ENCODE measurements at regions not wholly inside any gene's neighbourhood (a gene's known extent, or its start where the extent isn't known, plus 50 kb on each side); places are given as distances from the start of the nearest gene placed in this dataset.

GRCh38 chr5:6979061-6979460, 265.8 kb downstream of the TENT4A start:
- Histone ChIP-seq H3K9me3 (ENCODE audit: insufficient read depth in 2 of 2, low read depth in 1 of 2, low read length in 1 of 2) (no peaks in the 10 kb centered on the region), H2BK12ac (ENCODE audit: low read depth, low read length) (no peak overlapping the region), H4K20me1 (replicated peaks in 1 of 2; ENCODE audit: control insufficient read depth in 1 of 2, insufficient read depth in 2 of 2, low read length in 2 of 2) (no peaks in the 10 kb centered on the region), H2AFZ (ENCODE audit: low read length) (no peak overlapping the region), H3K79me1 (ENCODE audit: low read depth, low read length) (no peaks in the 10 kb centered on the region), H2BK15ac (ENCODE audit: low read length) (no peak overlapping the region), H3K23ac (ENCODE audit: insufficient read length) (no peak overlapping the region), H2BK120ac (replicated peaks; ENCODE audit: low read depth, low read length) (no peak overlapping the region), H3K4me3 (ENCODE audit: extremely low read depth in 1 of 4, insufficient read depth in 2 of 4, low read depth in 3 of 4, low read length in 4 of 4) (no peak overlapping the region), H3K4me2 (ENCODE audit: insufficient read depth in 1 of 2, low read depth in 2 of 2, low read length in 2 of 2) (no peak overlapping the region), H3K56ac (replicated peaks; ENCODE audit: insufficient read length, low read depth, low read length) (no peak overlapping the region), H3K9ac (replicated peaks in 1 of 4; ENCODE audit: extremely low read depth in 1 of 4, low read depth in 3 of 4, low read length in 3 of 4) (no peak overlapping the region), H3K36me3 (ENCODE audit: control insufficient read depth in 2 of 4, insufficient read depth in 4 of 4, low read length in 3 of 4) (no peaks in the 10 kb centered on the region), H4K5ac (ENCODE audit: insufficient read length, low read depth, low read length) (no peak overlapping the region), H3K18ac (ENCODE audit: extremely low read depth, low read length) (no peak overlapping the region), H3K79me2 (ENCODE audit: control insufficient read depth in 1 of 2, insufficient read depth in 2 of 2, low read length in 2 of 2) (no peaks in the 10 kb centered on the region), H3K4me1 (replicated peaks in 1 of 4; ENCODE audit: control insufficient read depth in 3 of 4, insufficient read depth in 4 of 4, low read length in 3 of 4) (peaks cover 0 to 3% (median 0%) of the 10 kb centered on the region in 4 experiments; a peak in 1 of 7 replicates), H4K8ac (ENCODE audit: extremely low read depth, insufficient read depth, low read length) (no peak overlapping the region), H3K27me3 (replicated peaks in 1 of 4; ENCODE audit: control insufficient read depth in 3 of 4, extremely low read depth in 1 of 4, insufficient read depth in 3 of 4, low read length in 3 of 4) (no peaks in the 10 kb centered on the region), H2BK5ac (ENCODE audit: low read depth, low read length) (no peak overlapping the region), H3K14ac (ENCODE audit: insufficient read length) (no peak overlapping the region), H3K23me2 (ENCODE audit: low read depth, low read length) (no peaks in the 10 kb centered on the region), H3K27ac (ENCODE audit: low read depth, low read length) (no peak overlapping the region), H2BK20ac (ENCODE audit: low read length) (no peak overlapping the region), H3K4ac (replicated peaks; ENCODE audit: insufficient read length, low read depth, low read length) (no peak overlapping the region), H2AK5ac (ENCODE audit: low read depth, low read length) (no peak overlapping the region), H4K91ac (replicated peaks; ENCODE audit: insufficient read length, low read length) (no peak overlapping the region)
- FAIRE-seq (no peak), DNase-seq (ENCODE audit: low read depth in 1 of 2, low spot score in 2 of 2) (no peak)
- ChIA-PET CTCF (ENCODE audit: partially characterized antibody) (no interaction called here), POLR2A (ENCODE audit: partially characterized antibody) (no interaction called here)
- TF ChIP-seq, protein P1, sequence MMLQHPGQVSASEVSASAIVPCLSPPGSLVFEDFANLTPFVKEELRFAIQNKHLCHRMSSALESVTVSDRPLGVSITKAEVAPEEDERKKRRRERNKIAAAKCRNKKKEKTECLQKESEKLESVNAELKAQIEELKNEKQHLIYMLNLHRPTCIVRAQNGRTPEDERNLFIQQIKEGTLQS (IDR thresholded peaks at IDR 0.05; ENCODE audit: insufficient read depth, low read depth, low read length) = no peak
- no peak for TF ChIP-seq SIRT6 (IDR thresholded peaks at IDR 0.05; ENCODE audit: low read length)
- TF ChIP-seq NANOG (IDR thresholded peaks at IDR 0.05; ENCODE audit: insufficient read depth, low read depth, low read length, poor library complexity, severe bottlenecking) = no peak
- no peak for TF ChIP-seq SIN3A (conservative IDR thresholded peaks at IDR 0.05 in 1 of 2, IDR thresholded peaks at IDR 0.05 in 1 of 2; ENCODE audit: low read depth in 1 of 2, low read length in 2 of 2)
- TF ChIP-seq MAFK (IDR thresholded peaks at IDR 0.05; ENCODE audit: low read depth, low read length) = no peak
- TF ChIP-seq HDAC2 (IDR thresholded peaks at IDR 0.05; ENCODE audit: borderline replicate concordance in 1 of 2, low read depth in 2 of 2, low read length in 2 of 2) = no peak
- TF ChIP-seq, protein P2, sequence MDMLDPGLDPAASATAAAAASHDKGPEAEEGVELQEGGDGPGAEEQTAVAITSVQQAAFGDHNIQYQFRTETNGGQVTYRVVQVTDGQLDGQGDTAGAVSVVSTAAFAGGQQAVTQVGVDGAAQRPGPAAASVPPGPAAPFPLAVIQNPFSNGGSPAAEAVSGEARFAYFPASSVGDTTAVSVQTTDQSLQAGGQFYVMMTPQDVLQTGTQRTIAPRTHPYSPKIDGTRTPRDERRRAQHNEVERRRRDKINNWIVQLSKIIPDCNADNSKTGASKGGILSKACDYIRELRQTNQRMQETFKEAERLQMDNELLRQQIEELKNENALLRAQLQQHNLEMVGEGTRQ (IDR thresholded peaks at IDR 0.05; ENCODE audit: low read length) = no peak
- no peak for TF ChIP-seq ASH2L (IDR thresholded peaks at IDR 0.05; ENCODE audit: low read length)
- TF ChIP-seq HDAC6 (IDR thresholded peaks at IDR 0.05; ENCODE audit: low read depth, low read length) = no peak
- TF ChIP-seq RFX5 (IDR thresholded peaks at IDR 0.05; ENCODE audit: borderline replicate concordance, low read depth, low read length) = no peak
- TF ChIP-seq BCL11A (IDR thresholded peaks at IDR 0.05; ENCODE audit: low read depth in 2 of 2, low read length in 2 of 2) = no peak
- TF ChIP-seq CTBP2 (IDR thresholded peaks at IDR 0.05; ENCODE audit: borderline replicate concordance, insufficient read depth, insufficient read length, low read length) = no peak
- no peak for TF ChIP-seq YY1 (IDR thresholded peaks at IDR 0.05; ENCODE audit: low read depth, low read length)

Measured in H1 (cell line).